Lung (tissue), 11 donors: ENCODE measurements at regions not wholly inside any gene's neighbourhood (a gene's known extent, or its start where the extent isn't known, plus 50 kb on each side); places are given as distances from the start of the nearest gene placed in this dataset.
"Not testable (repeated sequence)": the region's sequence is repeated elsewhere in the genome, so short reads cannot be mapped to it uniquely, and the experiment has no call there.

ENCODE experiments used
- ATAC-seq: fragments of 200-7000 bp; cut with Tn5 transposase; one replicate; pipeline ENCODE4 v1.9.1; 2020; ENCODE audit warnings: moderate number of reproducible peaks; ENCODE audit not compliant: insufficient read depth, low FRiP score
- DNase-seq, 3 donors: peaks; one replicate each; pipeline ENCODE4 v3.0.0-alpha.2; 2013 to 2017
- H3K27ac ChIP-seq, 2 donors: one replicate each; pipeline ENCODE4 v1.5.1; 2013; ENCODE audit warnings: mild to moderate bottlenecking in 2 of 2, moderate library complexity in 2 of 2, control low read depth in 1 of 2, inconsistent platforms in 1 of 2, low read depth in 1 of 2, low read length in 1 of 2
- H3K27me3 ChIP-seq, 3 donors: one replicate each; pipeline ENCODE4 v1.5.1; 2013; ENCODE audit warnings: low read length in 2 of 3; ENCODE audit not compliant: control insufficient read depth in 3 of 3, insufficient read depth in 3 of 3
- H3K36me3 ChIP-seq, 4 donors: one replicate each; pipeline ENCODE4 v1.5.1; 2013; ENCODE audit warnings: low read length in 4 of 4, mild to moderate bottlenecking in 1 of 4, moderate library complexity in 1 of 4; ENCODE audit not compliant: control insufficient read depth in 4 of 4, insufficient read depth in 4 of 4
- H3K4me1 ChIP-seq, 5 donors: one replicate each; pipeline ENCODE4 v1.5.1; 2013; ENCODE audit warnings: low read length in 5 of 5, mild to moderate bottlenecking in 2 of 5, moderate library complexity in 1 of 5; ENCODE audit not compliant: control insufficient read depth in 5 of 5, insufficient read depth in 5 of 5
- H3K4me3 ChIP-seq: one replicate; pipeline ENCODE4 v1.5.1; 2013; ENCODE audit warnings: mild to moderate bottlenecking, control low read depth, moderate library complexity
- H3K9ac ChIP-seq, 2 donors: one replicate each; pipeline ENCODE4 v1.5.1; 2013; ENCODE audit warnings: low read length in 2 of 2, control low read depth in 1 of 2; ENCODE audit not compliant: insufficient read depth in 1 of 2
- H3K9me3 ChIP-seq, 4 donors: one replicate each; pipeline ENCODE4 v1.5.1; 2013; ENCODE audit warnings: low read length in 3 of 4, mild to moderate bottlenecking in 1 of 4, moderate library complexity in 1 of 4; ENCODE audit not compliant: control insufficient read depth in 4 of 4, insufficient read depth in 3 of 4
- WGBS, 2 donors: extraction: QIAGEN DNeasy Blood & Tissue Kit; methylation state at CpG; one replicate each; pipeline ENCODE4 v1.1.7; 2013; 5-methylcytosine and 5-hydroxymethylcytosine counted together
- TF ChIP-seq, protein P1 (sequence below): IDR thresholded peaks from 2 replicates; pipeline ENCODE4 v1.5.1; 2012; ENCODE audit warnings: mild to moderate bottlenecking; ENCODE audit errors: control extremely low read depth, extremely low read depth
- donor health status: control.
- donor health status: control.
- donor health status: Bipolar disorder and iron deficiency.
- donor health status: healthy.
- donor health status: DM: yes; HTN: yes; CAD: no.

DNA sequence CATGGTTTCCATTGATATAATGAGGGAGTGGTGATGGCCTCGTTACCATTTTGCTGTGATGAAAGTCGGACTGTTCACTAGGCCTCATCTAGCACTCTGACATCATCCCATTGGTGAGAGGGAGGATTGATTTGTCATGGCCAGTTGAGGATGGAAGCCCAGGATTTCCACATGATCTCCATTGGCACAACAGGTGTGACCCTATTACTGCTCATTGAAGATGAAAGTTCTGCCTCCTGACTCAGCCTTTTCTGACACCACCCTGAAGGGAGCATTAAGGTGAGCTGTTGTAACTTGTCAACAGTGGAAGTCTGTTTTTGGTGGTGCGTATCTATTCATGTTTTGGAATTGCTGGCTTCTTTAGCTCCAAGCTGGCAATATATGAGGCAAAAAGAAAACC lies 144.2 kb downstream of the PABPC4L start:
- no peak overlapping the region for H3K4me3 ChIP-seq
- H3K4me1 ChIP-seq, result no peaks in the 10 kb centered on the region
- TF ChIP-seq, protein P1, sequence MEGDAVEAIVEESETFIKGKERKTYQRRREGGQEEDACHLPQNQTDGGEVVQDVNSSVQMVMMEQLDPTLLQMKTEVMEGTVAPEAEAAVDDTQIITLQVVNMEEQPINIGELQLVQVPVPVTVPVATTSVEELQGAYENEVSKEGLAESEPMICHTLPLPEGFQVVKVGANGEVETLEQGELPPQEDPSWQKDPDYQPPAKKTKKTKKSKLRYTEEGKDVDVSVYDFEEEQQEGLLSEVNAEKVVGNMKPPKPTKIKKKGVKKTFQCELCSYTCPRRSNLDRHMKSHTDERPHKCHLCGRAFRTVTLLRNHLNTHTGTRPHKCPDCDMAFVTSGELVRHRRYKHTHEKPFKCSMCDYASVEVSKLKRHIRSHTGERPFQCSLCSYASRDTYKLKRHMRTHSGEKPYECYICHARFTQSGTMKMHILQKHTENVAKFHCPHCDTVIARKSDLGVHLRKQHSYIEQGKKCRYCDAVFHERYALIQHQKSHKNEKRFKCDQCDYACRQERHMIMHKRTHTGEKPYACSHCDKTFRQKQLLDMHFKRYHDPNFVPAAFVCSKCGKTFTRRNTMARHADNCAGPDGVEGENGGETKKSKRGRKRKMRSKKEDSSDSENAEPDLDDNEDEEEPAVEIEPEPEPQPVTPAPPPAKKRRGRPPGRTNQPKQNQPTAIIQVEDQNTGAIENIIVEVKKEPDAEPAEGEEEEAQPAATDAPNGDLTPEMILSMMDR, result no peak
- no peaks in the 10 kb centered on the region for H3K36me3 ChIP-seq
- H3K9ac ChIP-seq, result no peak overlapping the region
- no peak for DNase-seq
- H3K9me3 ChIP-seq, result peaks cover 0 to 4% (median 0%) of the 10 kb centered on the region in 4 donors
- no peak overlapping the region for H3K27ac ChIP-seq
- WGBS, 2 donors, result 89 to 92% methylated on average over 3 of the region's 3 CpGs
- H3K27me3 ChIP-seq, result no peaks in the 10 kb centered on the region
- ATAC-seq, result no peak

DNA sequence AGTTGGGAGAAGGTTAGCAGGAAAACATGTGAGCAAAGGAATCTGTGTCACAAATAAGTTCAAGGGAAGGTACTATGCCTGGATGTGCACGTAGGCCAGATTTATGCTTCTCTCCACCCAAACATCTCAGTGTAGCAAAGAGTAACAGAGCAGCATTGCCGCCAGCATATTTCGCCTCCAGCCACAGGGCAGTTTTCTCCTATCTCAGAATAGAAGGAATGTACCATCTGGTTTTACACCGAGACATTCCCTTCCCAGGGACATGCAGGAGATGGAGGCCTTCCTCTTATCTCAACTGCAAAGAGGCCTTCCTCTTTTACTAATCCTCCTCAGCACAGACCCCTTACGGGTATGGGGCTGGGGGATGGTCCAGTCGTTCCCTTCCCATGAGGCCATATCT lies 155.4 kb downstream of the PABPC4L start:
- H3K27me3 ChIP-seq, H3K27ac ChIP-seq, H3K9ac ChIP-seq, H3K4me3 ChIP-seq, H3K36me3 ChIP-seq, DNase-seq, H3K9me3 ChIP-seq, ATAC-seq, H3K4me1 ChIP-seq: not testable (repeated sequence)
- WGBS, 2 donors, result 90 to 93% methylated on average over 6 of the region's 6 CpGs

DNA sequence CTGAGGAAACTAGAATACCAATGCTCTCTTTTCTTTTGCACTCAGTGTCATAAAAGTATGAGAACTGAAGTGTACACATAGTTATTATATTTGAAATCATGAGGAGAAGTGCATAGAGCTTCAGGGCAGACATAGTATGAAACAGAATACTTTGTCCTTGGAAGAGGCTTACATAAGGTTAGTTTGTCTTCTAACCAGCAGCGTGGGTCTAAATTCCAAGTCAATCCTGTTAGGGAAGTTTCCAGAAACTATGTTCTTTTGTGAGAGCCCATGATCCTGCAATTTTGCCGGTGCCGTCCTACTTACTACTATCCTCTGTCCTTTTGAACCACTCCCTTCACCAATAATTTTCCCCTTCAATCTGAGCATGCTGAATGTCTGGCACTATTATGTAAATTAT lies 156.2 kb downstream of the PABPC4L start:
- no peaks in the 10 kb centered on the region for H3K9me3 ChIP-seq
- H3K9ac ChIP-seq, result no peak overlapping the region
- TF ChIP-seq, protein P1, result no peak
- H3K36me3 ChIP-seq, result no peaks in the 10 kb centered on the region
- 89 to 95% methylated on average over 3 of the region's 3 CpGs for WGBS, 2 donors
- DNase-seq, result no peak
- no peaks in the 10 kb centered on the region for H3K27me3 ChIP-seq
- no peak overlapping the region for H3K4me3 ChIP-seq
- no peaks in the 10 kb centered on the region for H3K4me1 ChIP-seq
- no peak overlapping the region for H3K27ac ChIP-seq
- ATAC-seq, result no peak

DNA sequence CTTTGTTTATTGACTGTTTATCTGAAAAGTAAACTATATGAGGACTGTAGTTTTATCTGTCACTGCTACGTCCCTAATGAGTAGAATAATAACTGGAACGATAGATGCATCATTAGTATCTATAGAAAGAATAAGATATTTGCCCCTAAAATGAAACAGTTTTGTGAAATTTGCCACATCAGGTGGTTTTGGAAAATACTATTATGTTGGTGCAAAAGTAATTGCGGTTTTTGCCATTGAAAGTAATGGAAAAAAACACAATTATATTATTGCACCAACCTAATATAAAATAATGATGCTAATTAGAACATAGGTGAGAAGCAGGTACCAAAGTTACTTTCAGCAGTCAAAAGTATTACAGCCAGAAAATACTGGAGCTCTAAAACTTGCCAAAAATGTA lies 158.3 kb downstream of the PABPC4L start:
- no peaks in the 10 kb centered on the region for H3K4me1 ChIP-seq
- H3K36me3 ChIP-seq, result no peaks in the 10 kb centered on the region
- H3K27me3 ChIP-seq, result no peaks in the 10 kb centered on the region
- no peak for DNase-seq
- ATAC-seq, result no peak
- H3K27ac ChIP-seq, result no peak overlapping the region
- WGBS, 2 donors, result 71 to 82% methylated on average over 3 of the region's 3 CpGs
- H3K9me3 ChIP-seq, result no peaks in the 10 kb centered on the region
- TF ChIP-seq, protein P1, result no peak
- no peak overlapping the region for H3K9ac ChIP-seq
- no peak overlapping the region for H3K4me3 ChIP-seq
